Upper lobe of left lung (tissue), 4 donors: ENCODE measurements at regions not wholly inside any gene's neighbourhood (a gene's known extent, or its start where the extent isn't known, plus 50 kb on each side); places are given as distances from the start of the nearest gene placed in this dataset.

Experiments
- CTCF ChIP-seq, 6 experiments: fragments of 450-650 bp in 4 of 6; fragments of 200-600 bp in 2 of 6; sonication (generic) in 2 of 6; IDR thresholded peaks; one replicate each; pipeline ENCODE4 v1.5.1; 2016 to 2019; ENCODE audit warnings: antibody characterized with exemption in 6 of 6
- EP300 ChIP-seq, 4 donors: sonication (generic); formaldehyde crosslinking; IDR thresholded peaks; one replicate each; pipeline ENCODE4 v1.5.1; 2017; ENCODE audit warnings: antibody characterized with exemption in 4 of 4, control low read depth in 2 of 4
- POLR2A ChIP-seq, 4 donors: fragments of 450-650 bp; IDR thresholded peaks; one replicate each; pipeline ENCODE4 v1.5.1; 2016 to 2017; ENCODE audit warnings: antibody characterized with exemption in 4 of 4, mild to moderate bottlenecking in 2 of 4
- POLR2AphosphoS5 ChIP-seq, 2 donors: sonication (generic); formaldehyde crosslinking; IDR thresholded peaks; one replicate each; pipeline ENCODE4 v1.5.1; 2017; ENCODE audit warnings: antibody characterized with exemption in 2 of 2

GRCh38 chr6:103455275-103455674 is 1404.4 kb downstream of the HACE1 start:
- TF ChIP-seq CTCF (IDR thresholded peaks at IDR 0.05) (no peak), POLR2AphosphoS5 (IDR thresholded peaks at IDR 0.05) (no peak), EP300 (IDR thresholded peaks at IDR 0.05) (no peak), POLR2A (IDR thresholded peaks at IDR 0.05) (no peak)
